IMR-90 (cell line): ENCODE measurements at regions not wholly inside any gene's neighbourhood (a gene's known extent, or its start where the extent isn't known, plus 50 kb on each side); places are given as distances from the start of the nearest gene placed in this dataset.

Experiments
- ATAC-seq: fragments of 200-7000 bp; cut with Tn5 transposase; 2 replicates; pipeline ENCODE4 v1.9.1; 2020; ENCODE audit warnings: low read depth, mild to moderate bottlenecking, moderate library complexity
- BruUV-seq: library from RNA; stranded (reverse); fragments of 400-500 nt; replicated peaks from 2 replicates; lab custom pipeline; 2021; lab: Mats Ljungman, UMichigan
- CTCF ChIA-PET: fragments of 300-600 bp; formaldehyde crosslinking; extraction: SDS; loops from one replicate; lab custom pipeline; 2021; ENCODE audit warnings: antibody characterized with exemption; lab: Yijun Ruan, JAX
- POLR2A ChIA-PET: fragments of 300-600 bp; sonication (Branson Sonifier 250); formaldehyde crosslinking; loops from one replicate; lab custom pipeline; 2022; ENCODE audit warnings: antibody characterized with exemption; ENCODE audit not compliant: unreplicated experiment; lab: Charles Lee
- DNase-seq: peaks from one replicate; pipeline ENCODE4 v3.0.0; 2013
- H2AFZ ChIP-seq: replicated peaks from 2 replicates; pipeline ENCODE3; 2013; ENCODE audit warnings: low read length, mild to moderate bottlenecking; ENCODE audit not compliant: poor library complexity
- H2AK5ac ChIP-seq: 2 replicates; pipeline ENCODE4 v1.6.1; 2013; ENCODE audit warnings: low read depth, low read length, inconsistent platforms
- H2AK9ac ChIP-seq: replicated peaks from 2 replicates; pipeline ENCODE3; 2013; ENCODE audit warnings: mild to moderate bottlenecking, low read depth, low read length, moderate library complexity; ENCODE audit not compliant: poor library complexity
- H2BK120ac ChIP-seq: 2 replicates; pipeline ENCODE4 v1.6.1; 2013; ENCODE audit warnings: low read depth, low read length, inconsistent platforms
- H2BK15ac ChIP-seq: 3 replicates; pipeline ENCODE4 v1.6.1; 2013; ENCODE audit warnings: low read depth, low read length, inconsistent platforms
- H2BK20ac ChIP-seq: 2 replicates; pipeline ENCODE4 v1.6.1; 2013; ENCODE audit warnings: low read depth, mild to moderate bottlenecking, inconsistent platforms, low read length, moderate library complexity
- H2BK5ac ChIP-seq: 2 replicates; pipeline ENCODE4 v1.6.1; 2013; ENCODE audit warnings: mild to moderate bottlenecking, low read depth, low read length, inconsistent platforms; ENCODE audit not compliant: poor library complexity, severe bottlenecking
- H3K14ac ChIP-seq: replicated peaks from 2 replicates; pipeline ENCODE4 v1.6.1; 2013; ENCODE audit warnings: low read depth, low read length, inconsistent platforms
- H3K18ac ChIP-seq: 2 replicates; pipeline ENCODE4 v1.6.1; 2013; ENCODE audit warnings: low read depth, low read length, control low read depth
- H3K23ac ChIP-seq: 2 replicates; pipeline ENCODE4 v1.6.1; 2013; ENCODE audit warnings: low read depth, low read length, inconsistent platforms
- H3K27ac ChIP-seq: 2 replicates; pipeline ENCODE4 v1.5.1; 2013; ENCODE audit warnings: mild to moderate bottlenecking, control low read depth, low read length; ENCODE audit not compliant: insufficient read depth
- H3K27me3 ChIP-seq: 2 replicates; pipeline ENCODE4 v1.6.1; 2013; ENCODE audit warnings: low read length; ENCODE audit not compliant: control insufficient read depth, insufficient read depth
- H3K36me3 ChIP-seq: 2 replicates; pipeline ENCODE4 v1.6.1; 2013; ENCODE audit warnings: low read length, mixed read lengths; ENCODE audit not compliant: control insufficient read depth, insufficient read depth
- H3K4ac ChIP-seq: 2 replicates; pipeline ENCODE4 v1.6.1; 2013; ENCODE audit warnings: low read depth, low read length, inconsistent platforms
- H3K4me1 ChIP-seq: 2 replicates; pipeline ENCODE4 v1.6.1; 2013; ENCODE audit warnings: low read length, mixed read lengths; ENCODE audit not compliant: control insufficient read depth, insufficient read depth
- H3K4me2 ChIP-seq: 2 replicates; pipeline ENCODE4 v1.6.1; 2013; ENCODE audit warnings: low read depth, mild to moderate bottlenecking, control low read depth, low read length, moderate library complexity
- H3K4me3 ChIP-seq: 2 replicates; pipeline ENCODE4 v1.5.1; 2013; ENCODE audit warnings: low read depth, mild to moderate bottlenecking, control low read depth, low read length, moderate library complexity; ENCODE audit not compliant: insufficient read depth
- H3K56ac ChIP-seq: 2 replicates; pipeline ENCODE4 v1.6.1; 2013; ENCODE audit warnings: low read length, inconsistent platforms; ENCODE audit not compliant: insufficient read depth; ENCODE audit errors: extremely low read depth
- H3K79me1 ChIP-seq, 2 experiments: 2 replicates each; pipeline ENCODE4 v1.6.1; 2013; ENCODE audit warnings: low read length in 2 of 2, inconsistent platforms in 1 of 2, low read depth in 1 of 2
- H3K9ac ChIP-seq: 2 replicates; pipeline ENCODE4 v1.6.1; 2013; ENCODE audit warnings: low read depth, low read length, control low read depth
- H3K9me1 ChIP-seq: 2 replicates; pipeline ENCODE4 v1.6.1; 2013; ENCODE audit warnings: low read length, inconsistent platforms; ENCODE audit not compliant: insufficient read depth
- H3K9me3 ChIP-seq: 2 replicates; pipeline ENCODE4 v1.6.1; 2013; ENCODE audit warnings: low read length; ENCODE audit not compliant: control insufficient read depth, insufficient read depth
- H4K20me1 ChIP-seq: 2 replicates; pipeline ENCODE4 v1.6.1; 2013; ENCODE audit warnings: low read length, inconsistent platforms; ENCODE audit not compliant: insufficient read depth
- H4K5ac ChIP-seq: 2 replicates; pipeline ENCODE4 v1.6.1; 2013; ENCODE audit warnings: mild to moderate bottlenecking, low read depth, low read length, control low read depth
- H4K8ac ChIP-seq, 2 experiments: 2 replicates each; pipeline ENCODE4 v1.6.1; 2013; ENCODE audit warnings: low read depth in 2 of 2, low read length in 2 of 2, control low read depth in 1 of 2, inconsistent platforms in 1 of 2
- H4K91ac ChIP-seq: 2 replicates; pipeline ENCODE4 v1.6.1; 2013; ENCODE audit warnings: low read depth, low read length, inconsistent platforms; ENCODE audit not compliant: insufficient read depth
- BHLHE40 ChIP-seq: fragments of 150-350 bp; IDR thresholded peaks from 2 replicates; pipeline ENCODE4 v1.6.1; 2016; ENCODE audit warnings: mild to moderate bottlenecking, low read depth, low read length
- CTCF ChIP-seq: conservative IDR thresholded peaks from 2 replicates; pipeline ENCODE4 v1.5.1; 2012; ENCODE audit warnings: mild to moderate bottlenecking, low read depth, low read length, improper control_type of control experiment
- FOS ChIP-seq: fragments of 150-350 bp; IDR thresholded peaks from 2 replicates; pipeline ENCODE4 v1.6.1; 2016; ENCODE audit warnings: low read depth, low read length
- MAFK ChIP-seq: IDR thresholded peaks from 2 replicates; pipeline ENCODE4 v1.6.1; 2012; ENCODE audit warnings: low read depth, low read length, improper control_type of control experiment
- MAZ ChIP-seq: IDR thresholded peaks from 2 replicates; pipeline ENCODE4 v1.6.1; 2012; ENCODE audit warnings: low read depth, mild to moderate bottlenecking, low read length, improper control_type of control experiment, moderate library complexity, borderline replicate concordance
- POLR2A ChIP-seq: IDR thresholded peaks from 2 replicates; pipeline ENCODE4 v1.6.1; 2012; ENCODE audit warnings: mild to moderate bottlenecking, low read depth, low read length
- RAD21 ChIP-seq: IDR thresholded peaks from 2 replicates; pipeline ENCODE4 v1.6.1; 2012; ENCODE audit warnings: low read length, improper control_type of control experiment
- RFX5 ChIP-seq: IDR thresholded peaks from 2 replicates; pipeline ENCODE4 v1.8.0; 2012; ENCODE audit warnings: low read depth, mild to moderate bottlenecking, low read length, moderate library complexity
- SMC3 ChIP-seq: fragments of 150-350 bp; IDR thresholded peaks from 2 replicates; pipeline ENCODE4 v1.6.1; 2016; ENCODE audit warnings: low read depth, mild to moderate bottlenecking, antibody characterized with exemption, low read length, moderate library complexity
- USF2 ChIP-seq: fragments of 150-350 bp; IDR thresholded peaks from 2 replicates; pipeline ENCODE4 v1.6.1; 2017; ENCODE audit warnings: mild to moderate bottlenecking, antibody characterized with exemption, low read length, low read depth
- WGBS, 2 experiments: methylation state at CpG; one replicate each; pipeline versions ENCODE4 v1.1.5 to v1.1.7; 2013; ENCODE audit warnings: missing lambda C conversion rate in 2 of 2; ENCODE audit not compliant: insufficient read length in 1 of 2; ENCODE audit errors: extremely low coverage in 2 of 2; 5-methylcytosine and 5-hydroxymethylcytosine counted together
- dilution Hi-C: fragments of 300-500 bp; cut with HindIII; formaldehyde crosslinking; loops from one replicate; pipeline ENCODE4 v1.14.3; 2018; ENCODE audit warnings: low sequenced_read_pairs; ENCODE audit not compliant: unreplicated experiment
- in situ Hi-C: fragments of 300-500 bp; cut with MboI; formaldehyde crosslinking; loops from 3 replicates; pipeline ENCODE4 v1.14.3; 2019; ENCODE audit warnings: low sequenced_read_pairs, inconsistent platforms, mixed read lengths
- intact Hi-C: fragments of 100-400 bp; cut with micrococcal nuclease; formaldehyde crosslinking; loops from 2 replicates; pipeline ENCODE4 v1.10.0; 2022
- TF ChIP-seq, protein P1 (sequence below): fragments of 150-350 bp; IDR thresholded peaks from 2 replicates; pipeline ENCODE4 v1.6.1; 2016; ENCODE audit warnings: low read depth, mild to moderate bottlenecking, low read length, moderate library complexity, borderline replicate concordance

DNA sequence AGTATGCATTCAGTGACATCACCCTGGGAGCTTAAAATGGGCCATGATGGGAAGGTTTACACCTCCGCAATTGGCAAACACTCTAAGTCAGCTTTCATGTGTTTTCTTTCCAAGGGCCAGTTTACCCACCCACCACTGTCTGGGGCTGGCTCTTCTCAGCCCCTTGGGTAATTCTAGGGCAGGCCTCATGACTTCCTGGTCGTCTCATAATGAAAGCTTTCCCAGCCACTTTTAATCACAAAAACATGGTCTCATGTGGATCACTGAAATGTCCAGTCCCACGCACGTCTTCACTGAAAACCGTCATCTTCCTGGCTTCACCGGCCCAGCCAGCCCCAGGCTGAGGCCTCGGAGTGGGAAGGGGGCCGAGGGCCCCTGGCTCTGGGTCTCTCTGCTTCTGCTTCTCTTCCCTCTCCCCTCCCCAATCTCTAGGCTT lies 58.5 kb upstream of the ANO1 start:
- Histone ChIP-seq H3K9ac (no peak overlapping the region), H3K27me3 (no peaks in the 10 kb centered on the region), H4K91ac (no peak overlapping the region; the same call in 1 of the 2 replicates), H3K18ac (no peak overlapping the region), H3K9me3 (no peaks in the 10 kb centered on the region), H2BK5ac (no peak overlapping the region), H3K23ac (no peak overlapping the region), H2BK15ac (no peak overlapping the region; the same call in 2 of the 3 replicates), H3K36me3 (no peaks in the 10 kb centered on the region), H3K4ac (peak overlapping the region; percentile 68), H3K4me3 (no peak overlapping the region), H3K4me1 (peaks cover 10% of the 10 kb centered on the region; the same call in 1 of the 2 replicates), H2BK20ac (peak overlapping the region; percentile 50; the same call in 1 of the 2 replicates), H4K20me1 (no peaks in the 10 kb centered on the region), H2AFZ (no peak overlapping the region), H2BK120ac (peak overlapping the region; percentile 55; the same call in 1 of the 2 replicates), H2AK5ac (peak overlapping the region; percentile 70; the same call in 1 of the 2 replicates), H3K9me1 (peaks cover 16% of the 10 kb centered on the region), H4K5ac (no peak overlapping the region), H3K27ac (no peak overlapping the region), H4K8ac (peak overlapping the region in 1 of 2 experiments; percentile 61; a peak in 1 of 4 replicates), H3K79me1 (peaks cover 0 to 63% of the 10 kb centered on the region in 2 experiments; a peak in 2 of 4 replicates), H3K4me2 (no peak overlapping the region), H3K56ac (no peak overlapping the region), H3K14ac (peak overlapping the region; percentile 42), H2AK9ac (no peak overlapping the region)
- CTCF ChIA-PET, result no interaction called here
- ATAC-seq, result no peak; the same call in 1 of the 2 replicates
- in situ Hi-C loops, result no loop called here
- TF ChIP-seq CTCF (no peak), USF2 (no peak), RAD21 (no peak), POLR2A (no peak), MAZ (no peak), BHLHE40 (no peak), FOS (no peak), MAFK (no peak), SMC3 (no peak), RFX5 (no peak)
- TF ChIP-seq, protein P1, sequence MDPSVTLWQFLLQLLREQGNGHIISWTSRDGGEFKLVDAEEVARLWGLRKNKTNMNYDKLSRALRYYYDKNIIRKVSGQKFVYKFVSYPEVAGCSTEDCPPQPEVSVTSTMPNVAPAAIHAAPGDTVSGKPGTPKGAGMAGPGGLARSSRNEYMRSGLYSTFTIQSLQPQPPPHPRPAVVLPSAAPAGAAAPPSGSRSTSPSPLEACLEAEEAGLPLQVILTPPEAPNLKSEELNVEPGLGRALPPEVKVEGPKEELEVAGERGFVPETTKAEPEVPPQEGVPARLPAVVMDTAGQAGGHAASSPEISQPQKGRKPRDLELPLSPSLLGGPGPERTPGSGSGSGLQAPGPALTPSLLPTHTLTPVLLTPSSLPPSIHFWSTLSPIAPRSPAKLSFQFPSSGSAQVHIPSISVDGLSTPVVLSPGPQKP, result no peak
- WGBS, 2 experiments, result 71% methylated on average over 2 of the region's 8 CpGs; no CpG with 5 or more reads in 1 of the 2 experiments
- BruUV-seq, result no TSS peak
- DNase-seq, result peak; percentile 45
- dilution Hi-C loops, result no loop called here
- POLR2A ChIA-PET, result no interaction called here
- intact Hi-C loops, result no loop called here
